SKM-1 treated with dmso at 0.1 percent for 144 hours (cell line): ENCODE measurements at regions not wholly inside any gene's neighbourhood (a gene's known extent, or its start where the extent isn't known, plus 50 kb on each side); places are given as distances from the start of the nearest gene placed in this dataset.

Source experiments
- DNase-seq: peaks from one replicate; lab custom pipeline; 2025; ENCODE audit not compliant: unreplicated experiment; lab: John Stamatoyannopoulos, UW

GRCh38 chr15:88742161-88742560 lies 61.1 kb upstream of the ACAN start:
- DNase-seq: no peak

GRCh38 chr15:88744548-88745020 lies 58.7 kb upstream of the ACAN start:
- DNase-seq: no peak

- DNase-seq: no peak
Measured at GRCh38 chr15:88745065-88745464, 58.2 kb upstream of the ACAN start.

GRCh38 chr15:88745696-88746095 lies 57.5 kb upstream of the ACAN start:
- no peak for DNase-seq

GRCh38 chr15:88746451-88746850 lies 56.8 kb upstream of the ACAN start:
- no peak for DNase-seq

- DNase-seq: no peak
Measured at GRCh38 chr15:88747111-88747510, 56.1 kb upstream of the ACAN start.

- DNase-seq: no peak
Measured at GRCh38 chr15:88747631-88748030, 55.6 kb upstream of the ACAN start.

GRCh38 chr15:88748081-88748480 lies 55.2 kb upstream of the ACAN start:
- DNase-seq: no peak

GRCh38 chr15:88748651-88749050 lies 54.6 kb upstream of the ACAN start:
- DNase-seq: no peak

GRCh38 chr15:88749699-88750098 lies 53.5 kb upstream of the ACAN start:
- no peak for DNase-seq

- no peak for DNase-seq
Measured at GRCh38 chr15:88752501-88752900, 50.7 kb upstream of the ACAN start.

GRCh38 chr15:88752951-88753350 lies 50.3 kb upstream of the ACAN start:
- DNase-seq: no peak
